DND-41 (cell line): ENCODE measurements at regions not wholly inside any gene's neighbourhood (a gene's known extent, or its start where the extent isn't known, plus 50 kb on each side); places are given as distances from the start of the nearest gene placed in this dataset.

Experiments used
- CTCF ChIP-seq: IDR thresholded peaks from 2 replicates; pipeline ENCODE4 v1.5.1; 2012; ENCODE audit warnings: borderline replicate concordance, low read length, moderate library complexity, mild to moderate bottlenecking; ENCODE audit not compliant: poor library complexity, severe bottlenecking; ENCODE audit errors: extremely low read depth
- EZH2 ChIP-seq: IDR thresholded peaks from 3 replicates; pipeline ENCODE4 v1.6.1; 2012; ENCODE audit warnings: borderline replicate concordance, low read depth, mild to moderate bottlenecking, moderate library complexity, low read length, inconsistent platforms; ENCODE audit not compliant: severe bottlenecking

- TF ChIP-seq CTCF (no peak), EZH2 (no peak)
These were observed 208.4 kb upstream of the ZMIZ1 start for GRCh38 chr10:78860260-78860914.
